ENCODE measurements at regions not wholly inside any gene's neighbourhood (a gene's known extent, or its start where the extent isn't known, plus 50 kb on each side); places are given as distances from the start of the nearest gene placed in this dataset.

DNA sequence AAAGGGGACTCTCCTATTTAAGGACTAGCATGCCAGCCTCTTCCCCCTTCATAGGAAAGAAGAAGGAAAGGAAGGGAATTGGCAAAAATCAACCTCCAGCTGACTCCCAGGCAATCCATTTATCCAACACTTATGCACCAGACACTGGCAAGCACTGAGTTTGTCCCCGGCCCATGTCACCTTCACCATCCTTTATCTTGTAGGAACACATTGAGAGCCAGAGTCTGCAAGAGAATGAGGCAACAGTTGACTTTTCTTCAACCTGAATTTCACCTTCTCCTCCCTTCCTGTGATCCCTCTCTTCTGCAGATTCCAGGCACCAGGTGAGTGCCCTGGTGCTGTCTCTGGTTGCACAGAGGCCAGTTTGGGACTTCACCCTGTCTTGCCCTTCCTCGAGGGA lies 264.3 kb upstream of the ECI2 start:
- Histone ChIP-seq H3K4me1 (peaks cover 0 to 34% (median 22%) of the 10 kb centered on the region in 4 donors), H3K27ac (no peak overlapping the region), H3K4me3 (no peak overlapping the region), H3K36me3 (no peaks in the 10 kb centered on the region), H3K9me3 (no peaks in the 10 kb centered on the region), H3K27me3 (no peaks in the 10 kb centered on the region)
- intact Hi-C loops (cut with DNase I; ENCODE audit: low total_unique reads) = no loop called here
- DNase-seq = no peak
- 64 to 90% (median 79%) methylated on average over 2 of the region's 2 CpGs for WGBS, 5 donors
- TF ChIP-seq POLR2AphosphoS5 (IDR thresholded peaks at IDR 0.05) = no peak
- TF ChIP-seq EP300 (IDR thresholded peaks at IDR 0.05) = no peak
- TF ChIP-seq CTCF (IDR thresholded peaks at IDR 0.05) = no peak
- no peak for TF ChIP-seq POLR2A (IDR thresholded peaks at IDR 0.05)

DNA sequence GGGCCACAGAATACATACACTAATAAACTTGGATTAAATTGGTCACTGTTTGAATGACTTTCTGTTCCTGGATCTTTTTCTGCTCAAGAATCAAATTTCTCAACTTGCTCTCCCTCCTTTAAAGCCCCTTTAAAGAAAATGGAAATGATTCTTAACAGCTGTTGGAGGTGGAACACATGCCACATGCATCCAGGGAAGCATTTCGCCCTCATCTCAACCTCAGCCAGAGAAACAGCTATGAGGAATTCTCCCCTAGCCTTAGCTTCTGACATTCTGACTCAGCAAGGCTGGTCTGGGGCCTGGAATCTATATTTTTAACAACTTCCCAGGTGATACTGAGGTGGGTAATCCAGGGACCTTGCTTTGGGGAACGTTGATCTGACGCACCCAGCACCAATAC lies 263.4 kb upstream of the ECI2 start:
- TF ChIP-seq CTCF (IDR thresholded peaks at IDR 0.05) (no peak), POLR2AphosphoS5 (IDR thresholded peaks at IDR 0.05) (no peak), EP300 (IDR thresholded peaks at IDR 0.05) (no peak), POLR2A (IDR thresholded peaks at IDR 0.05) (no peak)
- WGBS, 5 donors = 75 to 92% (median 87%) methylated on average over 3 of the region's 3 CpGs

DNA sequence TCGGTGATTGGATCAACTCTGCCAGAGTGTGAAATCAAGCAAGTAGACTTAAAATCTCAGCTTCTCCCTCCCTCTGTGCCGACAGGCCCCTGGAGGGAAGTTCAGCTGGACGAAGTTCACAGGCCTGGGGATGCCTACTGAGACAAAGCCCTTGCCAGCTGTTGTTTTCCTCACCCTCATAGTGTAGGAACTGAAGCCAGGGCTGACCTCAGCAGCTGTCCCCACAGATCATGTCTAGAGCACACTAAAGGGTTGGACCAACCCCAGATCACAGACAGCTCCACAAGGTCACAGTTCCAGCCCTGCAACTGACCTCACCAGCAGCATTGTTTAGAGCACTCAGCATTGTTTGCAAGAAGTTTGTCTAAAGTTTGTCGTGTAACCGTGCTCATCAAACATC lies 261.9 kb upstream of the ECI2 start:
- Histone ChIP-seq H3K9me3 (no peaks in the 10 kb centered on the region), H3K27ac (no peak overlapping the region), H3K27me3 (no peaks in the 10 kb centered on the region), H3K36me3 (no peaks in the 10 kb centered on the region), H3K4me1 (peaks cover 0 to 16% (median 10%) of the 10 kb centered on the region in 4 donors), H3K4me3 (no peak overlapping the region)
- TF ChIP-seq CTCF (IDR thresholded peaks at IDR 0.05) (no peak), EP300 (IDR thresholded peaks at IDR 0.05) (no peak), POLR2AphosphoS5 (IDR thresholded peaks at IDR 0.05) (no peak), POLR2A (IDR thresholded peaks at IDR 0.05) (no peak)
- no peak for DNase-seq
- intact Hi-C loops (cut with DNase I; ENCODE audit: low total_unique reads) = no loop called here
- 46 to 64% (median 54%) methylated on average over 5 of the region's 5 CpGs for WGBS, 5 donors

More for the DNA sequence above, 263.4 kb upstream of the ECI2 start:
- H3K36me3 ChIP-seq = no peaks in the 10 kb centered on the region
- no peaks in the 10 kb centered on the region for H3K27me3 ChIP-seq
- H3K4me1 ChIP-seq = peaks cover 0 to 31% (median 20%) of the 10 kb centered on the region in 4 donors
- no peaks in the 10 kb centered on the region for H3K9me3 ChIP-seq
- intact Hi-C loops (cut with DNase I; ENCODE audit: low total_unique reads) = no loop called here
- no peak overlapping the region for H3K4me3 ChIP-seq
- DNase-seq = no peak
- H3K27ac ChIP-seq = no peak overlapping the region

- H3K36me3 ChIP-seq = no peaks in the 10 kb centered on the region
- TF ChIP-seq CTCF (IDR thresholded peaks at IDR 0.05) (no peak), EP300 (IDR thresholded peaks at IDR 0.05) (no peak), POLR2AphosphoS5 (IDR thresholded peaks at IDR 0.05) (no peak), POLR2A (IDR thresholded peaks at IDR 0.05) (no peak)
- WGBS, 5 donors = 65 to 88% (median 76%) methylated on average over 2 of the region's 2 CpGs
- H3K4me3 ChIP-seq = no peak overlapping the region
- H3K9me3 ChIP-seq = no peaks in the 10 kb centered on the region
- DNase-seq = no peak
- intact Hi-C loops (cut with DNase I; ENCODE audit: low total_unique reads) = no loop called here
- H3K27ac ChIP-seq = no peak overlapping the region
- H3K4me1 ChIP-seq = peaks cover 0 to 4% (median 0%) of the 10 kb centered on the region in 4 donors
- no peaks in the 10 kb centered on the region for H3K27me3 ChIP-seq
Measured at GRCh38 chr6:4396044-4396443, 260.7 kb upstream of the ECI2 start.

Data from stomach (tissue), 8 donors.